ENCODE measurements at regions not wholly inside any gene's neighbourhood (a gene's known extent, or its start where the extent isn't known, plus 50 kb on each side); places are given as distances from the start of the nearest gene placed in this dataset.
"Not testable (repeated sequence)": the region's sequence is repeated elsewhere in the genome, so short reads cannot be mapped to it uniquely, and the experiment has no call there.

DNA sequence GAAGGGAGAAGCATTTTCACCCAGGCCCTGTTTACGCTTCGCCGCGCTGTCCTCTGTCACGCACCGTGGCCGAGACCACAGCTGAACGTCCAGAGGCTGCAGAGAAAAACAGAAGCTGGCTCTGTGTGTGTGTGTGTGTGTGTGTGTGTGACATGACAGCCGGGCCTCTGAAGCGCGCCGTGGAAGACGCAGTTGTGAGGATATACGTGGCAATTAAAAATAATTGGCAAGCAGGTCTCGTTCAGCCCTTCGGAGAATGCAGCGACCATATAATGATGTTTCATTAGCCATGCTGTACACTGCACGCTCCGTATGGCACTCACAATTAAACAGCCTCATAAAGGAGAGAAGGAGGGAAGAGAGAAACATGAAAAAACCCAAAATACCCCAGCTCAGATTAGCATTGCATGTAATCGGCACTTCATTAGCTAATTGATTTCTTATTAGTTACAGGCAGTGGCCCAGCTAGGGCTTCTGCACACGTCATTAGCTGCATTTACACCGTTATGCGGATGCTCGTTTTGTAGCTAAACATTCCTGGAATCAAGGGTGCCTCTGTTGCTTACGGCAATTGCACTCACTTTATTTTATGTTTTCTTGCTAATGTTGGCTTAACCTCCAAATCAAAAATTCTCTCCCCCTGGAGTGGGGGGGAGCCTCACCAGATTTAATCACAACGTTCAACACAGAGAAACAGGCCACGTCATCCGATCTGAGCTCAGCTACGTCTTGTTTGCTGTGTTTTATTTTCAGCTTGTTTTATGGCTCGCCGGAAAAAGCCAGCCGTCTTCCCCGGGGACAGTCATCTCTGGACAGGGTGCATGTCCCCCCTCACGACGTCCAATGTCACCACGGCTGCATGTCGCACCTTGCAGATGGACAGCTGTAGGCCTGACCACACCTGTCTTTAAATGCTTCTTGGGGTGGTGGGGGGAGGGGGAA, 74.6 kb upstream of the SHOX start:
- H3K36me3 Mint-ChIP-seq, result no peaks in the 10 kb centered on the region
- intact Hi-C loops (cut with micrococcal nuclease), result no loop called here
- no peaks in the 10 kb centered on the region for H3K4me1 ChIP-seq (ENCODE audit: control insufficient read depth in 1 of 2, insufficient read depth in 2 of 2, low read length in 2 of 2)
- H3K4me2 ChIP-seq (replicated peaks; ENCODE audit: extremely low read depth, low read length, poor library complexity, severe bottlenecking), result no peak overlapping the region
- H3K27ac ChIP-seq (ENCODE audit: low read depth in 1 of 2, low read length in 2 of 2), result no peak overlapping the region
- no peak overlapping the region for H3K27ac Mint-ChIP-seq
- WGBS (ENCODE audit: insufficient coverage), result 86% methylated on average over 17 of the region's 37 CpGs
- peaks cover 7 to 22% (median 15%) of the 10 kb centered on the region in 7 donors for H3K9me3 Mint-ChIP-seq
- H3K9ac ChIP-seq (ENCODE audit: insufficient read depth, low read length, poor library complexity, severe bottlenecking), result no peak overlapping the region
- no peak for DNase-seq
- H3K36me3 ChIP-seq (replicated peaks in 1 of 2; ENCODE audit: control insufficient read depth in 1 of 2, insufficient read depth in 2 of 2, low read length in 2 of 2), result no peaks in the 10 kb centered on the region
- no peaks in the 10 kb centered on the region for H3K4me1 Mint-ChIP-seq
- no peak overlapping the region for H3K4me3 ChIP-seq (replicated peaks in 1 of 3; ENCODE audit: low read depth in 2 of 3, low read length in 3 of 3)
- peaks cover 12 to 45% of the 10 kb centered on the region in 2 donors for H3K9me3 ChIP-seq (replicated peaks in 1 of 2; ENCODE audit: control insufficient read depth in 1 of 2, insufficient read depth in 1 of 2, low read length in 2 of 2)
- no peaks in the 10 kb centered on the region for H3K27me3 ChIP-seq (ENCODE audit: control insufficient read depth in 2 of 2, insufficient read depth in 2 of 2, low read length in 2 of 2)
- TF ChIP-seq, protein P1, sequence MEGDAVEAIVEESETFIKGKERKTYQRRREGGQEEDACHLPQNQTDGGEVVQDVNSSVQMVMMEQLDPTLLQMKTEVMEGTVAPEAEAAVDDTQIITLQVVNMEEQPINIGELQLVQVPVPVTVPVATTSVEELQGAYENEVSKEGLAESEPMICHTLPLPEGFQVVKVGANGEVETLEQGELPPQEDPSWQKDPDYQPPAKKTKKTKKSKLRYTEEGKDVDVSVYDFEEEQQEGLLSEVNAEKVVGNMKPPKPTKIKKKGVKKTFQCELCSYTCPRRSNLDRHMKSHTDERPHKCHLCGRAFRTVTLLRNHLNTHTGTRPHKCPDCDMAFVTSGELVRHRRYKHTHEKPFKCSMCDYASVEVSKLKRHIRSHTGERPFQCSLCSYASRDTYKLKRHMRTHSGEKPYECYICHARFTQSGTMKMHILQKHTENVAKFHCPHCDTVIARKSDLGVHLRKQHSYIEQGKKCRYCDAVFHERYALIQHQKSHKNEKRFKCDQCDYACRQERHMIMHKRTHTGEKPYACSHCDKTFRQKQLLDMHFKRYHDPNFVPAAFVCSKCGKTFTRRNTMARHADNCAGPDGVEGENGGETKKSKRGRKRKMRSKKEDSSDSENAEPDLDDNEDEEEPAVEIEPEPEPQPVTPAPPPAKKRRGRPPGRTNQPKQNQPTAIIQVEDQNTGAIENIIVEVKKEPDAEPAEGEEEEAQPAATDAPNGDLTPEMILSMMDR (IDR thresholded peaks at IDR 0.05), result no peak
- H2AFZ ChIP-seq (ENCODE audit: insufficient read depth, low read depth, low read length, poor library complexity, severe bottlenecking), result no peak overlapping the region
- no peak overlapping the region for H3K4me3 Mint-ChIP-seq
- no peaks in the 10 kb centered on the region for H3K79me2 ChIP-seq (ENCODE audit: insufficient read depth, low read length)
- H3K27me3 Mint-ChIP-seq (ENCODE audit: low read depth in 3 of 3), result peaks cover 1 to 4% (median 2%) of the 10 kb centered on the region in 3 donors
- H4K20me1 ChIP-seq (ENCODE audit: insufficient read depth, low read length), result no peaks in the 10 kb centered on the region

GRCh38 chrX:557601-558000, 73.0 kb upstream of the SHOX start:
- H3K27me3 ChIP-seq (ENCODE audit: control insufficient read depth in 2 of 2, insufficient read depth in 2 of 2, low read length in 2 of 2); intact Hi-C loops (cut with micrococcal nuclease); H3K27me3 Mint-ChIP-seq (ENCODE audit: low read depth in 3 of 3); H3K27ac ChIP-seq (ENCODE audit: low read depth in 1 of 2, low read length in 2 of 2); H3K36me3 Mint-ChIP-seq; H3K9ac ChIP-seq (ENCODE audit: insufficient read depth, low read length, poor library complexity, severe bottlenecking); H3K4me3 Mint-ChIP-seq; H3K4me1 ChIP-seq (ENCODE audit: control insufficient read depth in 1 of 2, insufficient read depth in 2 of 2, low read length in 2 of 2); H3K4me1 Mint-ChIP-seq; H3K4me3 ChIP-seq (replicated peaks in 1 of 3; ENCODE audit: low read depth in 2 of 3, low read length in 3 of 3); H3K79me2 ChIP-seq (ENCODE audit: insufficient read depth, low read length); H2AFZ ChIP-seq (ENCODE audit: insufficient read depth, low read depth, low read length, poor library complexity, severe bottlenecking); H3K4me2 ChIP-seq (replicated peaks; ENCODE audit: extremely low read depth, low read length, poor library complexity, severe bottlenecking); DNase-seq; H3K36me3 ChIP-seq (replicated peaks in 1 of 2; ENCODE audit: control insufficient read depth in 1 of 2, insufficient read depth in 2 of 2, low read length in 2 of 2); H3K27ac Mint-ChIP-seq; H4K20me1 ChIP-seq (ENCODE audit: insufficient read depth, low read length): not testable (repeated sequence)
- peaks cover 0 to 12% (median 9%) of the 10 kb centered on the region in 7 donors for H3K9me3 Mint-ChIP-seq
- peaks cover 3 to 40% of the 10 kb centered on the region in 2 donors for H3K9me3 ChIP-seq (replicated peaks in 1 of 2; ENCODE audit: control insufficient read depth in 1 of 2, insufficient read depth in 1 of 2, low read length in 2 of 2)
- 98% methylated on average over 8 of the region's 21 CpGs for WGBS (ENCODE audit: insufficient coverage)

DNA sequence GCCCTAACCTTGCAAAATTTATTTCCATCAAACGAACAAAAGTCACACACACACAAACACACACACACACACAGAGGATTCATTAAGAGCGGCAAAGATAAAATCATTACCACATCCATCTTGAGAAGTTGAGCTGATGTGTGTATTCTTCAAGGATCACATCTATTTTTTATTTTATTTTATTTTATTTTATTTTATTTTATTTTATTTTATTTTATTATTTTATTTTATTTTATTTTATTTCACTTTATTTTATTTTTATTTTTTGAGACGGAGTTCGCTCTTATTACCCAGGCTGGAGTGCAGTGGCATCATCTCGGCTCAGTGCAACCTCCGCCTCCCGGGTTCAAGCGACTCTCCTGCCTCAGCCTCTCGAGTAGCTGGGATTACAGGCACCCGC, 71.3 kb upstream of the SHOX start:
- H3K4me3 ChIP-seq (replicated peaks in 1 of 3; ENCODE audit: low read depth in 2 of 3, low read length in 3 of 3); H3K9me3 Mint-ChIP-seq; H3K4me1 ChIP-seq (ENCODE audit: control insufficient read depth in 1 of 2, insufficient read depth in 2 of 2, low read length in 2 of 2); H3K4me2 ChIP-seq (replicated peaks; ENCODE audit: extremely low read depth, low read length, poor library complexity, severe bottlenecking); H3K27me3 ChIP-seq (ENCODE audit: control insufficient read depth in 2 of 2, insufficient read depth in 2 of 2, low read length in 2 of 2); H3K36me3 ChIP-seq (replicated peaks in 1 of 2; ENCODE audit: control insufficient read depth in 1 of 2, insufficient read depth in 2 of 2, low read length in 2 of 2); H4K20me1 ChIP-seq (ENCODE audit: insufficient read depth, low read length); H3K27me3 Mint-ChIP-seq (ENCODE audit: low read depth in 3 of 3); H3K4me3 Mint-ChIP-seq; intact Hi-C loops (cut with micrococcal nuclease); H3K9ac ChIP-seq (ENCODE audit: insufficient read depth, low read length, poor library complexity, severe bottlenecking); DNase-seq; H3K27ac ChIP-seq (ENCODE audit: low read depth in 1 of 2, low read length in 2 of 2); H3K4me1 Mint-ChIP-seq; H3K27ac Mint-ChIP-seq; H2AFZ ChIP-seq (ENCODE audit: insufficient read depth, low read depth, low read length, poor library complexity, severe bottlenecking); H3K79me2 ChIP-seq (ENCODE audit: insufficient read depth, low read length); H3K36me3 Mint-ChIP-seq: not testable (repeated sequence)
- H3K9me3 ChIP-seq (replicated peaks in 1 of 2; ENCODE audit: control insufficient read depth in 1 of 2, insufficient read depth in 1 of 2, low read length in 2 of 2), result peaks cover under 1 to 33% of the 10 kb centered on the region in 2 donors
- no CpG with 5 or more reads among the region's 10 CpGs for WGBS (ENCODE audit: insufficient coverage)

Measured in CD14-positive monocyte (primary cell).